GM19328 (cell line): ENCODE measurements at regions not wholly inside any gene's neighbourhood (a gene's known extent, or its start where the extent isn't known, plus 50 kb on each side); places are given as distances from the start of the nearest gene placed in this dataset.
A peak's percentile ranks its signal among the peaks of the same experiment; 100 is the strongest.

ENCODE experiments used
- ATAC-seq: cut with Tn5 transposase; IDR thresholded peaks from one replicate; pipeline ENCODE4 v1.9.1; 2021; ENCODE audit warnings: mild to moderate bottlenecking, moderate library complexity; ENCODE audit not compliant: unreplicated experiment

DNA sequence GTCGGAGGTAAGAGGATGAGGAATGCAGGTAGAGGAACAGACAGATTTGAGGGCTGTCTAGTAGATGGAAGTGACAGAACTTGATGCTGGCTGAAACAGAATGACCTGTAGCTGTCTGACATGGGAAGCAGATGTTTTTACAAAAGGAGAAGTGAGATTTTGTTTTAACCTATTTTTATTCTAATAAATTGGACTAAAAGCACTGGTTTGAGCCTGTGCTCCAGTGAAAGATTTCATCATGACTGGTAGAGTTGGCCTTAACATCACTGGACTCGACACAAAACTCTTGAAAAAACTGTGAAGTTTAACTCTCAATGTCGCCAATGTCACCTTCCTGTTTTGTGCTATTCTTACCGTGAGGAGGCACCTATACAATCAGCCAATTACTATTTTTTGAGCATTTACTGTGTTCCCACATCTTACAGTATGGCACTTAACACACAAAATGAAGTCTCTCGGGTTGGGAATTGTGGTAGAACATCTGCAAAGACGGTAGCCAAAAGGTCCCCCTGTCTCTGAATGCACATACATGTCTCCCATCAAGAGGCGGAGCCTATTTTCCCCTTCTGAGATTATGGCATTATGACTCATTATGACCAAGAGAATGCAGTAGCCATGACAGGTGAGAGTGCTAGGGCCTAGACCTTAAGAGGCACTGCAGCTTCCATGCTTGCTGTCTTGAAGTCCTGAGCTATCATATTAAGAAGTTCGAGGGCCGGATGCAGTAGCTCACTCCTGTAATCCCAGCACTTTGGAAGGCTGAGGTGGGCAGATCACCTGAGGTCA, 93.2 kb downstream of the FOXF2 start:
- ATAC-seq = peak; percentile 71

DNA sequence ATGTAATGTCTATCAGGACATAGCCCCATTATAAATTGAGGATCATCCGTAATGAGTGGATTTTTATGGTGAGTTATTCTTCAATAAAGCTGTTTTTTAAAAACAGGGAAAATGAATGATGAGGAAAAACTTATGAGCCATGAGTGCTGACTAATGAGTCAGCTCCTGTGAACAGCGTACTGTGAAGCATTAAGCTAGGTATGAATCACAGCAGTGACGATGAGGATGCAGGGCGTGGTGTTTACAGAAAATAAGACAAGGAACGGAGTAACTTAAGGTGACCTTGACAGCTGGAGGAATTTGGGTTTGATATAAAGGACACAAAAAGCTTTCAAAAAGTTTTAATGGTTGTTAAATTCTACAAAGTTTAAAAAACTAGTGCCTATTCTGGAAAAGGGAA, 96.3 kb downstream of the FOXF2 start:
- ATAC-seq = no peak

DNA sequence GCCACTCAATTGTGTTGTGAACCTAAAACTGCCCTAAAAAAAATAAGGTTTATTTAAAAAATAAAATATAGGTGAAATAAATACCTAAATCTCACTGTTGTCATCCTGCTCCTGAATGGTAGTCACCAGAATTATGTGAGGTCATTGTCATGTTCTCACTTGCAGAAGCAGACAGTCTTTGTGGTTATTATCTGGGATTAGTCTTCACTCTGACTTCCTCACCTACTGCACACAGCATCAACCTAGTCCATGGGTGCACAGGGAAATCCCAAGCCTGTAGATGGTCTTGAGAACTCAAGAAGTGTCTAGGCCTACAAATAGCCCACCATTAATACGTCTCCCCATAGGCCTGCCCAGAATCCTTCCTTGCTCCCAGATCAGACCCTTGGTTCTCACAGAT, 97.0 kb downstream of the FOXF2 start:
- no peak for ATAC-seq

DNA sequence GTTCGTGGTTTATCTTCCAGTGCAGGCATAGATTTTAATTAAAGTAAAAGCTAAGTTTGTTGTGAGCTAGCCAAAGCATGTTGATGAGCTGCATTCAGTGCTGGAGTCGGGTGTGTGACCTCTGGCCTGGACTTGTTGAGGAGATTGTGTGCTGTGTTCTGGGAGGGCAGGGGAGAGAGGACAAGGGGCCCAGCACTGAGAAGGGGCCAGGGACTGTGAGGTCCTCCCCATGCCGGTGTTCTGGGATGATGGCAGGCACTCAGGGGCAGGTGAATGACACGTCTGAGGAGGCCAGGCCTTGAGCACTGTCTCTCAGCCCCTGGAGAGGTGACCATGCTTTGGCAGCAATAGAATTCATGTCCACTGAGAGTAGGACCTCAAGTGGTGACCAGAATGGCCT, 97.9 kb downstream of the FOXF2 start:
- ATAC-seq = no peak

DNA sequence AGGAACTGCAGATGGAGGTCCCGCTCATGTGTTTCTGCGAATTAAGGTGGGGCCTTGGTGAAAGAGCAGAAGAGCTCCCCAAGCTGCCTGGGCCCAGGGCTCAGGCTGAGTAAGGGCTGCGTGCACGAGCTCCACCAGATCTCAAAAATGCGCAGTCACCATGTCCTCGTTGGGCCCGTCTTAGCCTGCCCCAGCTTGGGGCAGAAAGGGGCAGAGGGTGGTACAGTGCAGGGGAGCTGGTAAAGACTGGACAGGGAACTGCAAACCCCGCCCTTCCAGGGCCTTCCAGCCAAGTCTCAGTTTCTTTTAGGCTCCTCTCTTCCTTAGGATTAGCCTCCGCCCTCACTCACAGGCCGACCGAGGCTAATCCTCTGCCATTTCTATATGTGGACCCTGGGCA, 101.6 kb downstream of the FOXF2 start:
- no peak for ATAC-seq

DNA sequence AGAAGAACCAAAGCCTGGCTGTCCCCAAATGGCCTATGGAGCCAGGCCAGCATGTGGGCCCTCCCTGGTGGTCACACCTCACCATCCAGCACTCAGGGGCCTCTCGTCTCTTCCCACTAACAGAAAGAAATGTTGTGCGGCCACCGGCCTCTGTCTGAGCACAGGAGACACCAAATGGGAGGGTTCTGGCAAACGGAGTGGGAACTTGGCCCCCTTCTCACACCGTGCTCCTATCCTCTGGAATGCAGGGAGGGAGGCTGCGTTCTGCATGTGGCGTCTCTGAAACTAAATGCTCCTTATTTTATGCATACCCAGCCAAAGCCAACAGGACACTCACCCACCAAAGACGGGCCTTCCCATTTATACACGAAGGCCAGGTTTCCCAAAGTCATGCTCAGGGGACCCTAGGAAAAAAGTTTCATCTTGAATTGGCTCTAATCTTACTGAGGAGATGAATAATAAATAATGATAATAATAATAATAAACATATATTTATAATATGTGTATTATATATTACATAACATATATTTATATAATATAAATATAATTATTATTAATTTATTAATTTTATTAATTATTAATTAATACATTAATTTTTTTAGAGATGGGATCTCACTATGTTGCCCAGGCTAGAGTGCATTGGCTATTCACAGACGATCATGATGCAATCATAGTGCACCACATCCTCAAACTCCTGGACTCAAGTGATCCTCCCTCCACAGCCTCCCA, 102.4 kb downstream of the FOXF2 start:
- ATAC-seq = no peak

DNA sequence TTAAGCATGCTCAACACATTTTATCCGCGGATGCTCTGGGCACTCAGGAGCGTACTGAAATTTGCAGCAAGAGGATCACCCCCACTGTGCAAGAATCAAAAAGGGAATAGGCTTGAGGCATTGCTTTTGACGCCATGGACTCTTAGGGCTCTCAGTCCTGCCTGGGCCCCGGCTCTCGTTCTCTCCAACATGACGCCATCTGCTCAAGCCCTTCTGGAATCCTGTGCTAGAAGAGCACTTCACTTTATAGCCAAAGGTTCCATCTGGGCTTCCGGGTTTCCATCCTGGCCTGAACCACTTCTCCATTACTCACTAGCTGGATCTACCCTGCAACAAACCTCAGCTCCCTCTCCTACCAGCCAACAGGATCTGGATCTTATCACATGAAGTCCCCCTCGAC, 105.3 kb downstream of the FOXF2 start:
- no peak for ATAC-seq

DNA sequence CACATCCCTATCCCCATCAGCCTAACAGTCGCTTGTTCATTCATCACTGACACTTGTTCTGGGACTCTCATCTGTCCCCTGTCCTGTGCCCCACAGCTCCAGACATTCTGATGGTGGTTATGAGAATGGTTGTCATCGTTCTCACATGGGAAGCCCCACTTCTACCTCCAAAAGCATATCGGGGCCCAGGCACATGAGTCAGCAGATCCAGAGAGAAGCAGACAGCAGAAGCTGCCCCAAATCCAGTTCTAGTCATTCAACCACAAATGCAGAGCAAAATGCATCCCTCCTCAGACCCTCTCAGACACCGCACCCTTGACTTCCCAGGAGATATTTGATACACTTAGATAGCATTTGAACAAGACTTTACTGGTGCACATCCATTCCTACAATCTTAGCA, 106.0 kb downstream of the FOXF2 start:
- ATAC-seq = no peak

DNA sequence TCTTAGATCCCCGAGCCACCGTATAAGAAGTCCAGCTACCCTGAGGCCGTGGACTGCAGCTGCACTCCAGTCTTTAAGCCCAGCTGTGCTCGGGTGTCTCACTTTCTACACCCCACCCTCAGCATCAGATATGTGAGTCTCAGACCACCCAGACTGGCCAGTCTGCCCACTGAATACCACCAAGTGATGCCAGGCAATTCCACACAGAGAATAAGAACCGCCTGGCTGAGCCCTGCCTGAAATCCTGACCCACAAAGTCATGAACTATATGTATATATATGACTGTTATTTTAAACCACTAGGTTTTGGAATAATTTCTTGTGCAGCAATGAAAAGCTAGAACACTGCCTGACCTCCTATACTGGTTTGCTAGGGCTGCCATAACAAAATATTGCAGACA, 106.7 kb downstream of the FOXF2 start:
- no peak for ATAC-seq

DNA sequence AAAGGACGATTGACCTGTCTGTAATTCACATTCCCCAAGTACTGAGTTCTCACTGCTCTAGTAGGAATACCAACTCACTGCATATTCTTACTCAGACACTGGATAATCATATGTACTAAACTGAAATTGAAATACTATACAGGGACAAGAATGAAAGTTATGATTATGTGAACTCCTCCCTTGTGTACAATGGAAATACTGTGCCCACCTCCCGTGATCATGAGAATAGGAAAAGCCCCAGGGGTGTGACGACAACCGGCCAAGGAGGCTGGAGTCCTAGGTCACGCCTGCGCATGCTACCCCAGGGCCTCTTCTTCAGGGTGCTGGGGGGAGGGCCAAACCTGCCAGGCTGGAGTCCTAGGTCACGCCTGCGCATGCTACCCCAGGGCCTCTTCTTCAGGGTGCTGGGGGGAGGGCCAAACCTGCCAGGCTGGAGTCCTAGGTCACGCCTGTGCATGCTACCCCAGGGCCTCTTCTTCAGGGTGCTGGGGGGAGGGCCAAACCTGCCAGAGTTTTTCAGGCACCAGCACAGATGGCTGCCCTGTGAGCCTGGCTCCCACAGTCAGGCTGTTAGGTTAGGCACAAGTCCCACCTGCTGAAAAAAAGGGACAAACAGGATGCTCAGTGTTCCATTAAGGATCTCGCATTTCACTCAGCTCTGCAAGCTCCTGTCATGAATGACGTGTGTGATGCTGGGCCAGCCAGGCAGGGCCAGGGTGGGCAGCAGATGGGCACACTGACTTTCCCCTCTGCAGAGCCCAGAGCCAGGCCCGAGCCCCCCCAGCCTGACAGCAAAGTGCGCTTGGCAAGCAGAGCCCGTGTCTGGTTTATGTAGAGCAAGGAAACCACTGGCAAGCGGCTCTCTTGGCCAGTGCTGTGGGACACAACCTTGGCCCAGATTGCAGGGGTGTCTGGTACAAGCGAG, 107.7 kb downstream of the FOXF2 start:
- no peak for ATAC-seq

DNA sequence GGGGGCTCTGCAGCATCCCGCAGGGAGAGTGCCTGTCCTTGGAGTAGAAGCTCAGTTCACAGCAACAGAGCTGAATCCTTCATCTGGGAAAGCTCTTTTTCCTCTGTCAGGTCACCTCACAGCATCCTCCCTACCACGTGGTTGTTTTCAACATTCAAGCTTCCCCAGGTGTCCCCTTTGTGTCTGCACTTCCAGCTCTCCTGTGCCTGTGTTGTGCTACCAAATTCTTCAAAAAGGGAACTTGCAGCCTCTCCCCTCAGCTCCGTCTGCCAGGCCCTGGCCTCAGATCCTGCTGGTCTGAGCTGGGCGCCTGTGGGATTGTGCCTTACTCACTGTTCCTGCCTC, 108.4 kb downstream of the FOXF2 start:
- no peak for ATAC-seq

DNA sequence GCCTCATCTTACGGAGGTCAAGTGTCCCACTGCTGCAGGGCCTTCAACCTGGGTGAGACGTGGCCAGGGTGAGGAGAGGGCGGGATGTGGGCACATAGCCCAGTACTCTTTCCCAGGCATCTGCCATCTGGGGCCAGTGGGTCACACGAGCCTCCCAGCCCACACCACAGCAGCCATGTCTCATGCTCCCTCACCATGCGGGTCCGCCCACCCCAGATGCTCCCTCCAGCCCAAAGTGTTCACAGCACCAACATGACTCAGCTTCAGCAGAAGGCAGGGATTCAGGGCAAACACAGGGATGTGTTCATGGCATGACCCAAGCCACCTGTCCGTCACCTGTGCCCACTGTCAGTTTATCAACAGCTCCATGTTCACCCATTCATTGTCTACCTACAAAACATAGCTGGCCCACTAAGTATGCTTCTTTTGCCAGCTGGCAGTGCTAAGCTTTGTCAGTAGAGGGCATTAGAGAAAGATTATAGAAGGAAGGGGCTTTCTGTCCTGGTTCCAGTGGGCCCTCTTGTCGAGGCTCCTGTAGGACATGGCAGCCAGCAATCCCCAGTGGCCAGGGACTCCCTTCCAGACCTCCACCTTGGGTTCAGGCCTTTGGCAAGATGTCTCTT, 109.2 kb downstream of the FOXF2 start:
- ATAC-seq = no peak

DNA sequence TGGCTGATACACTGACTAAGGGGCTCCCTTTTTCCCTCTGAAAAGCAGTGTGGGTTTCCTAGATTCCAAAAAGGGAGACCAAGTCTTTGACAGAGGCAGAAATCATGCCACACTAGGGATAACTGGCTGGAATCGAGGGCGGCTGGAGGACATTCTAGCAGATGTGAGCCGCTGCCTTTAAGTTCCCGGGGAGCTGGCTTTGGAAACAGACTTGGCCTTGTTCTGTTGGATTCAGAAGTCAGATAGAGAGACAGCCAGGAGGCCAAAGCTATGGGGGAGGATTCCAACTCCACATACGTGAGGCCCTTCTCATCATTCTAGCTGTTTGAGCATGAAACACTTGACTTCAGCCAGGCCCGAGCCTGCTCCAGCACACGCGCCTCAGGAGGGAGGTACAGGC, 109.9 kb upstream of the FOXC1 start:
- no peak for ATAC-seq

DNA sequence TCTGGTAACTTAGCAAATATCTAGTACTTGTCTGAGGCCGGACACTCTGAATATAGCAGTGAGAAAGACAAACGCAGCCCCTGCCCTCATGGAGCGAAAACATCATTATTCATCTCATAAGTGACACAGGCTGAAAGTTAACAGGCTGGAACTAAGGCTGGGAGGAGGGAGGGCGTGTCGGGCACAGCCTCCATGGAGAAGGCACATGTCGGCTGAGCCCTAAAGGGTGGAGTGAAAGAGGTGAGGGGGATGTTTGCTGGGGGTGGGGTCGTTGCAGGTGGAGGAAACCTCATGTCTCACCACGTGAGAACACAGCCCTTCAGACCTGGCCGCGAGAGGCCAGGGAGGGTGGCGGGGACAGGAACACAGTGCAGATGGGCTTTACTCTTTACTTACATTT, 108.8 kb upstream of the FOXC1 start:
- no peak for ATAC-seq

DNA sequence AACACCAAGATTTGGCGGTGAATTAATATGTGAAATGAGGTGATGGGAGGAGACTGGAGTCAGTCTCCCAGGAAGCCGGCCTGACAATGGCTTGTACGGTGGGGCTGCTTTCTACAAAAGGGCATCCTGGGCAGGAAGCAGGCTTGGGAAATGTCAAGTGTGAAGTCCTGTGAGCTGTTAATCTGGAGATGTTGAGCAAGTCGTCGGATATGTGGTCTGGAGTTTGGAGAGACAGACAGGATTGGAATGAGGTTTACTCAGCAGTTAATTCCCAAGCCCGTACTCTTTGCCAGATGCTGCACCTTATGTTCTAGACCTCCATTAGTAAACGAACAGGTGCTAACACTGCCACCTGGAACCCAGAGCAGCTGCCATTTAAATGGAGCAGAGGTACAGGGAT, 107.7 kb upstream of the FOXC1 start:
- no peak for ATAC-seq

DNA sequence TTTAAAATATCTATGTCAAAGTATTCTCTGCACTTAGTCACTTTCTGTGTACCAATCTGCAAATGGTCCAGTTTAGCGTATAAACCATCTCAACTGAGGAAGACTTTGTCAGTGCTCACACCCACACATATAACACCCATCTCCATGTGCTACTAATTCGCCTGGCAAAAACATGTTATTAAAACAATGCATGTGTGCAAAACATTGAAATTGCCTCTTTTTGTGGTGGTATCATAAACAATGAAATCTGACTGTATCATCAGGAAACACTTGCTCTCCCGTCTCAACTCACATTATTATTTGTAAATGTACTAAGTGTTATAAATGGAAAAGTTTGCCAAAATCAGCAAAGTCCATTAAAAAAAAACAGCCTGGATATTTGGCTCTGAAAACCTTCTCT, 105.9 kb upstream of the FOXC1 start:
- no peak for ATAC-seq

DNA sequence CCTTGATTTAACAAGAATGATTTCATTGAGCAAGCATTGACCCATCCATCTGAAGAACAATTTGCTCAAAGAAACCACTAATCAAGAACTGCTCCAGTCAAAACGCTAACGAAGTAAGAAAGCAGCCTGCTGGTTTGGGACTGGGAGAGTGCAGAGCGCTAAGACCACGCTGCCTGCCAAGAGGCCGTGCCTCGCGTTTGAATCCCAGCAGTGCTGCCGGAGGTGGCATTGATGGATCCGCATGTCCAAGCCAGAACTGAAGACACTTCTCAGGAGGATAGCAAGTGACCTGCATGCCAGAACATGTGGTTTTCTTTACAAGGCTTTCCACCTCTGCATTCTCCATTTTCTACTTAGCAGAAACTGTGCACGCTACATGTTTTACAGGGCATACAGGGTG, 105.2 kb upstream of the FOXC1 start:
- no peak for ATAC-seq

DNA sequence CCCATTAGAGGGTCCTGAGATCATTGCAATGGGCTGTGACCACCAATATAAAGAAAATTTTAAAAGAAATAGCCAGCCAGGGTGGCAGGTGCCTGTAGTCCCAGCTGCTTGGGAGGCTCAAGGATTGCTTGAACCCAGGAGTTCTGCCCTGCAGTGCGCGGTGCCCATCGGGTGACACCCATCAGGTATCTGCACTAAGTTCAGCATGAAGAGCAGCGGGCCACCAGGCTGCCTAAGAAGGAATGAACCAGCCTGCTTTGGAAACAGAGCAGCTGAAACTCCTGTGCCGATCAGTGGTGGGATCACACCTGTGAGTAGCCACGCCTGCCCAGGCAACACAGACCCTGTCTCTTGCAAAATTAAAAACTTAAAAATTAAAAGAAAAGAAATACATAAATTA, 102.5 kb upstream of the FOXC1 start:
- ATAC-seq = no peak

DNA sequence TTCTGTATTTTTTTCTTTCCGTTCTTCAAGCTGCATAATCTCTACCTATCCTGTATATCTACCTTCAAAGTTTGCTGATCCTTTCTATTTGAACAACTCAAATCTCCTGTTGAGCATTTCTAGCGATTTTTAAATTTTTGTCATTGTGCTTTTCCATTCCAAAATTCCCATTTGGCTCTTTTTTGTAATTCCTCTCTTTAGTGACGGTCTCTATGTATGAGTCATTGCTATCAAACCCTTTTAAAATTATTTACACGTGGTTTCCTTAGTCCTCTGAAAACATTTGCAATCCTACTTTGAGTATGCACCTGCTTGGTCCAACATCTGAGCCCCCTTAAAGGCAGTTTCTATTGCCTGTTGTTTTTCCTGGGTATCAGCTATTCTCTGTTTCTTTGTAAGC, 100.5 kb upstream of the FOXC1 start:
- ATAC-seq = no peak

DNA sequence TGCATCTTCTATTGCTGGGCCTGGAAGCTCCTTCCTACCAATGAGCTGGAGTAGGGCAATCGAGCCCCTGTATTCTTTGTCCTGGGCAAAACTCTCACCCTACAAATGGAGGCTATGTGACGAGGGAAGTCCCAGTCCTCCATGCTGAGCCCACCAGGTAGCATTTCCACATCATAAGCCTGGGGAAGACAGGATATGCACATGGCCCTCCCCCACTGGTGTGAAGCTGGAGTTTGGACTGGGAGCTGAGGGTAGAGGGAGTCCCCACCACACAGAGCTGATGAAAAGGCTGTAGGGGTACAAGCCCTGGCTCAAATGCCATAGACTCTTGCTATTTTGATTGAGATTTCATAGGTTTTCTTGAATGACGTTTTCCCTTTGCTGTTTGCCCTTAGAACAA, 99.5 kb upstream of the FOXC1 start:
- ATAC-seq = no peak

DNA sequence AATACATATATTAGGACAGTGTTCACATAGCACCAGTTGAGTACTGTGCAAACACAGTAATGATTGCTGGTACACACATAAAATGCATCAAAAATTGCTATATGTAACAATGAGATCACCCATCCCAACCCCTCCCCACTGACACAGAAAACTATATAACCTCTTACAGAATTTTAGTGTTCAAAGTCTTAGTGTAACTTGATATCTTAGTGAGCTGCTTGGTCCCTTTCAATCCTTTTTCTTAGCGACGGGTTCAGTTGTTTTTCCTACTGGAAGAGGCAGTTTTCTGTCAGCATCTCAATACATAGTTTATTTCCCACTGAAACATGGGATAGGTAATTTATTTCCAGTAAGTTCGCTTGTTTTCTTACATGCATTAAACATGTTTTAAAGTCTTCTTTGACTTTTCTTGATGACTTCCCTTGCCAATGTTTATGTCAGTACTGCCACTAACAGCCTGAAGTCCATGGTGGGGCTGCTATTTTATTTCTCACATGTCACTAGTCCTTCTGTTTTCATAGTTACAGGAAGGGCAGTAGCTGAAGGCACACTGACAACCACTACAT, 96.4 kb upstream of the FOXC1 start:
- no peak for ATAC-seq
